ENCODE measurements at regions not wholly inside any gene's neighbourhood (a gene's known extent, or its start where the extent isn't known, plus 50 kb on each side); places are given as distances from the start of the nearest gene placed in this dataset.

- no peak for DNase-seq (ENCODE audit: extremely low read depth, low read depth)
- TF ChIP-seq CTCF (IDR thresholded peaks at IDR 0.05; ENCODE audit: low read depth, low read length, missing control alignments) = no peak
- no peak overlapping the region for H3K4me3 ChIP-seq (replicated peaks; ENCODE audit: low read depth, low read length)
Observed at GRCh38 chr6:134647861-134648260, 302.0 kb downstream of the ALDH8A1 start.

- no peak overlapping the region for H3K4me3 ChIP-seq (replicated peaks; ENCODE audit: low read depth, low read length)
- no peak for TF ChIP-seq CTCF (IDR thresholded peaks at IDR 0.05; ENCODE audit: low read depth, low read length, missing control alignments)
- no peak for DNase-seq (ENCODE audit: extremely low read depth, low read depth)
Observed at GRCh38 chr6:134642819-134643218, 307.1 kb downstream of the ALDH8A1 start.

- H3K4me3 ChIP-seq (replicated peaks; ENCODE audit: low read depth, low read length) = no peak overlapping the region
- TF ChIP-seq CTCF (IDR thresholded peaks at IDR 0.05; ENCODE audit: low read depth, low read length, missing control alignments) = no peak
- DNase-seq (ENCODE audit: extremely low read depth, low read depth) = no peak
Observed at GRCh38 chr6:134642279-134642678, 307.6 kb downstream of the ALDH8A1 start.

GRCh38 chr6:134640975-134641429, 308.9 kb downstream of the ALDH8A1 start:
- DNase-seq (ENCODE audit: extremely low read depth, low read depth) = peak; percentile 80
- peak; percentile 89 for TF ChIP-seq CTCF (IDR thresholded peaks at IDR 0.05; ENCODE audit: low read depth, low read length, missing control alignments)
- no peak overlapping the region for H3K4me3 ChIP-seq (replicated peaks; ENCODE audit: low read depth, low read length)

GRCh38 chr6:134640229-134640628, 309.7 kb downstream of the ALDH8A1 start:
- no peak for DNase-seq (ENCODE audit: extremely low read depth, low read depth)
- TF ChIP-seq CTCF (IDR thresholded peaks at IDR 0.05; ENCODE audit: low read depth, low read length, missing control alignments) = no peak
- no peak overlapping the region for H3K4me3 ChIP-seq (replicated peaks; ENCODE audit: low read depth, low read length)

- DNase-seq (ENCODE audit: extremely low read depth, low read depth) = no peak
- TF ChIP-seq CTCF (IDR thresholded peaks at IDR 0.05; ENCODE audit: low read depth, low read length, missing control alignments) = no peak
- H3K4me3 ChIP-seq (replicated peaks; ENCODE audit: low read depth, low read length) = no peak overlapping the region
Observed at GRCh38 chr6:134637847-134638437, 312.0 kb downstream of the ALDH8A1 start.

GRCh38 chr6:134637282-134637681, 312.6 kb downstream of the ALDH8A1 start:
- H3K4me3 ChIP-seq (replicated peaks; ENCODE audit: low read depth, low read length) = no peak overlapping the region
- DNase-seq (ENCODE audit: extremely low read depth, low read depth) = no peak
- TF ChIP-seq CTCF (IDR thresholded peaks at IDR 0.05; ENCODE audit: low read depth, low read length, missing control alignments) = no peak

Measured in HFF-Myc (cell line).